Esophagus (tissue), 2 donors: ENCODE measurements at regions not wholly inside any gene's neighbourhood (a gene's known extent, or its start where the extent isn't known, plus 50 kb on each side); places are given as distances from the start of the nearest gene placed in this dataset.
"Not testable (repeated sequence)": the region's sequence is repeated elsewhere in the genome, so short reads cannot be mapped to it uniquely, and the experiment has no call there.

Experiments used
- H3K27ac ChIP-seq, 2 donors: one replicate each; pipeline ENCODE4 v1.5.1; 2013; ENCODE audit warnings: low read depth in 2 of 2, mild to moderate bottlenecking in 2 of 2, inconsistent platforms in 1 of 2, low read length in 1 of 2, moderate library complexity in 1 of 2
- H3K27me3 ChIP-seq, 2 donors: one replicate each; pipeline ENCODE4 v1.6.1; 2013; ENCODE audit warnings: low read length in 2 of 2, control low read depth in 1 of 2, mild to moderate bottlenecking in 1 of 2; ENCODE audit not compliant: insufficient read depth in 2 of 2, control insufficient read depth in 1 of 2
- H3K36me3 ChIP-seq, 2 donors: one replicate each; pipeline ENCODE4 v1.6.1; 2013; ENCODE audit warnings: low read length in 1 of 2; ENCODE audit not compliant: control insufficient read depth in 2 of 2, insufficient read depth in 2 of 2
- H3K4me1 ChIP-seq, 2 donors: one replicate each; pipeline ENCODE4 v1.6.1; 2013; ENCODE audit warnings: low read length in 1 of 2; ENCODE audit not compliant: control insufficient read depth in 2 of 2, insufficient read depth in 2 of 2
- H3K4me3 ChIP-seq, 2 donors: one replicate each; pipeline ENCODE4 v1.5.1; 2013; ENCODE audit warnings: low read length in 2 of 2, mild to moderate bottlenecking in 2 of 2, low read depth in 1 of 2, moderate library complexity in 1 of 2
- H3K9me3 ChIP-seq, 2 donors: one replicate each; pipeline ENCODE4 v1.6.1; 2013; ENCODE audit warnings: mild to moderate bottlenecking in 2 of 2, low read depth in 1 of 2, low read length in 1 of 2, moderate library complexity in 1 of 2; ENCODE audit not compliant: control insufficient read depth in 2 of 2, insufficient read depth in 1 of 2
- WGBS, 2 donors: extraction: QIAGEN DNeasy Blood & Tissue Kit; methylation state at CpG; one replicate each; pipeline ENCODE4 v1.1.7; 2013; 5-methylcytosine and 5-hydroxymethylcytosine counted together
- donor health status: healthy with polysubstance abuse.
- donor health status: Bipolar disorder and iron deficiency.

DNA sequence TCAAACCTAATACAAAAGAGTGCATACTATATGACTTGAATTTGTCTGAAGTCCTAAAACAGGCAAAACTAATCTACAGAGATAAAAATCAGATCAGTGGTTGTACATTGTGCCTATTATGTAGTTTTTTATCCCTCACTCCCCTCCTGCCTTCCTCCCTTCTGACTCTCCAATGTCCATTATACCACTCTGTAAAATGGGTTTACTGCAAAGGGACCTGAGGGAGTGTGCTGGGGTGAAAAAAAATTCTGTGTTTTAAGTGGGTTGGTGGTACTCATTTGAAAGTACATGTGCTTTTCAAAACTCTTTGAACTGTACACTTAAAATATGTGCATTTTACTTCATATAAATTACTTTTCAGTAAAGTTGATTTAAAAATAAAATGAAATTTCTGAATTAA is 89.0 kb upstream of the UBE2E3 start:
- Histone ChIP-seq H3K9me3 (no peaks in the 10 kb centered on the region), H3K27ac (no peak overlapping the region), H3K27me3 (no peaks in the 10 kb centered on the region), H3K4me1 (no peaks in the 10 kb centered on the region), H3K36me3 (no peaks in the 10 kb centered on the region), H3K4me3 (no peak overlapping the region)

DNA sequence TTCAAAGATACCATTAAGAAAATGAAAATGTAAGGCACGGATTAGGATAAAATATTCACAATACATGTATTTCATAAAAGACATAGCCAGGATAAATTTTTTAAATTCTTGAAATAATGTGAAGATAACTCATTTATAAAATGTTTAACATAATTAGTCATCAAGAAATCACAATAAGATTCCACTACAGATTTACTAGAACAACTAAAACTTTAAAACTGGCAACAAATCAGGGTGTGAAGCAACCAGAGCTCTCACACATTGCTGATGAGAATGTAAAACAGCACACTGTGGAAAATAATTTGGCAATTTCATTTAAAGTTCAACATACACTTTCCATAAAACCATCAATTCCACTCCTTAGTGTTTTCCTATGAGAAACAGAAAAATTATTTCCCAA is 89.6 kb upstream of the UBE2E3 start:
- Histone ChIP-seq H3K27me3 (no peaks in the 10 kb centered on the region), H3K27ac (no peak overlapping the region), H3K36me3 (no peaks in the 10 kb centered on the region), H3K4me1 (no peaks in the 10 kb centered on the region), H3K4me3 (no peak overlapping the region), H3K9me3 (no peaks in the 10 kb centered on the region)
- 82 to 84% methylated on average over 1 of the region's 1 CpG for WGBS, 2 donors

DNA sequence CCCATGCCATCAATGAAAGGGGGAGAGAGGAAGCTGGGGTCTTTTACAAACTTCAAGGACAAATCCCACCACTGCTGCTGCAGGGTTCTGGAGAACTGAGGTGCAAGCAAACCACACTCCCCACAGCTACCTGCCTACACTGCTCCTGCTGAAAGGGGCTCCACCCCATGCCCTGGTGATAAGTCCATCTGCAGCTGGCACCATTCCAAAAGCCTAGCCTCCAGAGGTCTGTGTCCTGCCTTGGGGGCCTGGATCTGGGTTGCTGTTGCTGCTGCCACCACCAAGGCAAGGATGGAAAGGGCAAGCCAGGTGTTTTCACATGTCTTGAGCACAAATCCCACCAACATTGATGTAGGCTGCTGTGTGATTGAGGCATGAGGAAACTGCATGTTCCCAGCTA is 97.4 kb upstream of the UBE2E3 start:
- no peak overlapping the region for H3K4me3 ChIP-seq
- H3K36me3 ChIP-seq: no peaks in the 10 kb centered on the region
- peaks cover 0 to 3% of the 10 kb centered on the region in 2 donors for H3K9me3 ChIP-seq
- H3K4me1 ChIP-seq: no peaks in the 10 kb centered on the region
- H3K27ac ChIP-seq: no peak overlapping the region
- no peaks in the 10 kb centered on the region for H3K27me3 ChIP-seq

DNA sequence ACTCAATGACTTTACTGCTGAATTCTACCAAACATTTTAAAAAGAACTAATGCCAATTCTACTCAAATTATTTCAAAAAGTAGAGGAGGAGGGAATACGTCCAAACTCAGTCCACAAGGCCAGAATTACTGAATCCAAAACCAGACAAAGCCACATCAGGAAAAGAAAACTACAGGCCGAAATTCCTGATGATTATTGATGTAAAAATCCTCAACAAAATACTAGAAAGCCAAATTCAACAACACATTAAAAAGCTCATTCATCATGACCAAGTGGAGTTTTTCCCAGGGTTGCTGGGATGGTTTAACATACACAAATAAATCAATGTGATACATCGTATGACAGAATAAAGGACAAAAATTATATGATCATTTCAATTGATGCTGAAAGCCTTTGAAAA is 103.9 kb upstream of the UBE2E3 start:
- no peak overlapping the region for H3K27ac ChIP-seq
- no peaks in the 10 kb centered on the region for H3K9me3 ChIP-seq
- WGBS, 2 donors: 16 to 18% methylated on average over 3 of the region's 3 CpGs
- H3K4me1 ChIP-seq: no peaks in the 10 kb centered on the region
- H3K27me3 ChIP-seq: no peaks in the 10 kb centered on the region
- no peak overlapping the region for H3K4me3 ChIP-seq
- H3K36me3 ChIP-seq: no peaks in the 10 kb centered on the region

DNA sequence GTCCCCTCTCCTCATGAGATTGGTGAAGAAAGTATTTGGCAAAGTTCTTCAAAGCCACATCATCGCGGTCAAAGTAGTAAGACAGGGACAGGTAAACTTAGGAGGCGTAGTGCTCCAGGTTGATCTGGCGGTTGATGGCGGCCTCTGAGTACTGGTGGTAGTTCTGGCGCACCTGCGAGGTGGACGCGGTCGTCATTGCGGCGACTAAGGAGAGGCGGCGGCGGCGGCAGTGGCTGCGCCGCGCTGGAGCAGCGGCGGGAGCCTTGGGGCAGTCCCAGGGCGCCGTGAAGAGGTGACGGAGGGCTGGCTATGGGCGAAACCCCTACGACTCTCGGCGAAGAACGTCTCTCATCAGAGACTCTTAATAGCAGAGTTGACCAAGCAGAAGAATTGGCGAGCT is 107.2 kb upstream of the UBE2E3 start:
- H3K36me3 ChIP-seq: no peaks in the 10 kb centered on the region
- no peaks in the 10 kb centered on the region for H3K27me3 ChIP-seq
- no peak overlapping the region for H3K27ac ChIP-seq
- H3K4me3 ChIP-seq: no peak overlapping the region
- no peaks in the 10 kb centered on the region for H3K9me3 ChIP-seq
- WGBS, 2 donors: 72 to 83% methylated on average over 28 to 30 of the region's 30 CpGs
- H3K4me1 ChIP-seq: no peaks in the 10 kb centered on the region

DNA sequence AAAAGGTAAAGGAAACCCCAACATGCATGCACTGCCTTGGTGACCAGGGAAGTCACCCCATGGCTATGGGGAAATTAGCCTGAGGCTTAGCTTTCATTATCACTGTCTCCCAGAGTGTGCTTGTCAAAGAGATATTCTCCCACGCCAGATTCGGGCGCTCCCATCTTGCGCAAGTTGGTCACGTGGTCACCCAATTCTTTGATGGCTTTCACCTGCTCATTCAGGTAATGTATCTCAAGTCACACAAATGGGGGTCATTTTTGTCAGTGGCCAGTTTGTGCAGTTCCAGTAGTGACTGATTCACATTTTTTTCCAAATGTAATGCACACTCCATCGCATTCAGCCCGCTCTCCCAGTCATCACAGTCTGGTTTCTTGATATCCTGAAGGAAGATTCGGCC is 107.6 kb upstream of the UBE2E3 start:
- 88 to 93% methylated on average over 6 to 8 of the region's 8 CpGs for WGBS, 2 donors
- not testable (repeated sequence) for H3K27ac ChIP-seq, H3K4me1 ChIP-seq, H3K4me3 ChIP-seq, H3K27me3 ChIP-seq, H3K9me3 ChIP-seq, H3K36me3 ChIP-seq

DNA sequence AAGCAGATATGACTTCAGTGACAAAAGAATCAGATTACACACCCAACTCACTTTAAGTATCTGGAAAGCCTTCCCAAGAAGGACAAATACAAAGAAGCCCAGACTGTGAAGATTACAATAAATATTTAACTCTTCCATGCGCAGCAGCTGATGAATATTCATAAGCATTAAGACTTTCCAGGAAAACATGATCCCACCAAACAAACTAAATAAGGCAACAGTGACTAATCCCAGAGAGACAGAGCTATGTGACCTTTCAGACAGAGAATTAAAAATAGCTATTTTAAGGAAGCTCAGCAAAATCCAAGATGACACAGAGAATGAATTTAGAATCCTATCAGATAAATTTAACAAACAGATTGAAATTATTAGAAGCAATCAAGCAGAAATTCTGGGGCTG is 108.2 kb upstream of the UBE2E3 start:
- no peak overlapping the region for H3K27ac ChIP-seq
- 79 to 87% methylated on average over 1 of the region's 1 CpG for WGBS, 2 donors
- H3K36me3 ChIP-seq: no peaks in the 10 kb centered on the region
- H3K27me3 ChIP-seq: no peaks in the 10 kb centered on the region
- H3K9me3 ChIP-seq: no peaks in the 10 kb centered on the region
- no peak overlapping the region for H3K4me3 ChIP-seq
- no peaks in the 10 kb centered on the region for H3K4me1 ChIP-seq

DNA sequence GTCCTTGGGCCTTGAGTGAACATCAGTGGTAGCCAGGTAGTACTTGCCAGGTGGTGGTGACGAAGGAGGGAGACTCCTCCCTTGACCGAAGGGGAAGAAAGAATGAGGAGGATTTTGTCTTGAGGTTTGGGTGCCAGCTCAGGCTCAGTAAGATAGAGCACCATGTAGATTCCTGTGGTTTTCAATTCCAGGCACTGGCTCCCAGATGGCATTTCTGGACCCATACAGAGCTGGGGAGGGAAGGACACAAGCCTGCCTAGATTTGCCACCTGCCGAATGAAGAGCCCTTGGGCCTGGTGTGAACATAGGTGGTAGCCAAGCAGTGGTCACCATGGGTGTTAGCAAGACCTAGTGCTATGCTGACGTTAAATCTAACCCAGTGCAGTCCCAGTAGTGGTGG is 108.8 kb upstream of the UBE2E3 start:
- Histone ChIP-seq H3K36me3 (no peaks in the 10 kb centered on the region), H3K4me3 (no peak overlapping the region), H3K9me3 (no peaks in the 10 kb centered on the region), H3K4me1 (no peaks in the 10 kb centered on the region), H3K27me3 (no peaks in the 10 kb centered on the region), H3K27ac (no peak overlapping the region)
- 66 to 70% methylated on average over 4 of the region's 4 CpGs for WGBS, 2 donors

DNA sequence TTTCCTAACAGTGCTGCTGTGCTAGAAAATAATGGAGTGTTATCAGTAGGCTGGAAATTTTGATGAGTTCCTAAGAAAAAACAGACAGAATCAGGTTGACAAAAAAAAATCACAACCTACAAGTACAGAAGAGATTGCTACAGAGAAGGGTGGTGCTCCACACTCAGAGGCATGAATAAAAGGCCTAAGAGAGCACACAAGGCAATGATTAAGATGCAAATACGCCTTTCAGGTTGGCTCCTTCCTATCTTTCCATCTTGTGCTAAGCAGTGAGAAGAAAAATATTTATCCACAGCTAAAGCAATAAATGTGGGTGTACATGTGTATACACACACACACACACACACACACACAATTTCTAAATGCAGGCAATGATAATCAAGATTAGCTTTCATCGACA is 130.6 kb upstream of the UBE2E3 start:
- no peaks in the 10 kb centered on the region for H3K27me3 ChIP-seq
- 94 to 95% methylated on average over 2 of the region's 2 CpGs for WGBS, 2 donors
- no peaks in the 10 kb centered on the region for H3K9me3 ChIP-seq

DNA sequence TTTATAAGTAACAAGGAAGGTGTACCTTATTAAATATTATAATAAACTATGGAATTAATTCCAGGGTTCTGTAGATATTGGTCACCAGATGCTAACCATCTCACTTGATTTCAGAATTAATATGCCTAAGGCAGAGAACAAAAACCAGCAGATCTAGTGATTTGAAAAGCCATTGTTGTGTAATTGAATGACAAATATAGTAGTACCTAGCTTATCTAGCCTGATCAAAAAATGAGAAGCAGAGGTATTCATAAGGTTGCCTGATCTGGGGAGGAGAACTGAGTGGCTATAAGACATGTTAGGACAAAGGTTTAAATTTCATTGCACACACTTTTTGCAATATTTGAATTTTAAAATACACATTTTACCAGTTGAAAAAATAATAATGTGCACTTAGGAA is 132.0 kb upstream of the UBE2E3 start:
- H3K9me3 ChIP-seq: no peaks in the 10 kb centered on the region
- H3K27ac ChIP-seq: no peak overlapping the region
- no peak overlapping the region for H3K4me3 ChIP-seq

More for the DNA sequence above, 130.6 kb upstream of the UBE2E3 start:
- H3K4me3 ChIP-seq: no peak overlapping the region
- H3K36me3 ChIP-seq: no peaks in the 10 kb centered on the region
- H3K4me1 ChIP-seq: no peaks in the 10 kb centered on the region
- H3K27ac ChIP-seq: no peak overlapping the region

More for the DNA sequence above, 132.0 kb upstream of the UBE2E3 start:
- Histone ChIP-seq H3K36me3 (no peaks in the 10 kb centered on the region), H3K4me1 (no peaks in the 10 kb centered on the region), H3K27me3 (no peaks in the 10 kb centered on the region)
